ENCODE measurements at regions not wholly inside any gene's neighbourhood (a gene's known extent, or its start where the extent isn't known, plus 50 kb on each side); places are given as distances from the start of the nearest gene placed in this dataset.

GRCh38 chr6:140388192-140388802 is 1013.8 kb upstream of the CITED2 start:
- no peak for DNase-seq (ENCODE audit: low read depth, low spot score)
- Mint-ChIP-seq H3K27ac (ENCODE audit: unreplicated experiment) (no peak overlapping the region), H3K9me3 (peaks cover 19% of the 10 kb centered on the region), H3K4me3 (no peak overlapping the region), H3K4me1 (no peaks in the 10 kb centered on the region), H3K27me3 (ENCODE audit: low read depth) (no peaks in the 10 kb centered on the region), H3K36me3 (ENCODE audit: low read depth) (peaks cover 11% of the 10 kb centered on the region)
- TF ChIP-seq, protein P1, sequence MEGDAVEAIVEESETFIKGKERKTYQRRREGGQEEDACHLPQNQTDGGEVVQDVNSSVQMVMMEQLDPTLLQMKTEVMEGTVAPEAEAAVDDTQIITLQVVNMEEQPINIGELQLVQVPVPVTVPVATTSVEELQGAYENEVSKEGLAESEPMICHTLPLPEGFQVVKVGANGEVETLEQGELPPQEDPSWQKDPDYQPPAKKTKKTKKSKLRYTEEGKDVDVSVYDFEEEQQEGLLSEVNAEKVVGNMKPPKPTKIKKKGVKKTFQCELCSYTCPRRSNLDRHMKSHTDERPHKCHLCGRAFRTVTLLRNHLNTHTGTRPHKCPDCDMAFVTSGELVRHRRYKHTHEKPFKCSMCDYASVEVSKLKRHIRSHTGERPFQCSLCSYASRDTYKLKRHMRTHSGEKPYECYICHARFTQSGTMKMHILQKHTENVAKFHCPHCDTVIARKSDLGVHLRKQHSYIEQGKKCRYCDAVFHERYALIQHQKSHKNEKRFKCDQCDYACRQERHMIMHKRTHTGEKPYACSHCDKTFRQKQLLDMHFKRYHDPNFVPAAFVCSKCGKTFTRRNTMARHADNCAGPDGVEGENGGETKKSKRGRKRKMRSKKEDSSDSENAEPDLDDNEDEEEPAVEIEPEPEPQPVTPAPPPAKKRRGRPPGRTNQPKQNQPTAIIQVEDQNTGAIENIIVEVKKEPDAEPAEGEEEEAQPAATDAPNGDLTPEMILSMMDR (conservative IDR thresholded peaks at IDR 0.05): no peak

- Mint-ChIP-seq H3K36me3 (ENCODE audit: low read depth) (peaks cover 13% of the 10 kb centered on the region), H3K4me1 (no peaks in the 10 kb centered on the region), H3K9me3 (peaks cover 19% of the 10 kb centered on the region), H3K4me3 (no peak overlapping the region), H3K27ac (ENCODE audit: unreplicated experiment) (no peak overlapping the region), H3K27me3 (ENCODE audit: low read depth) (no peaks in the 10 kb centered on the region)
- no peak for DNase-seq (ENCODE audit: low read depth, low spot score)
- TF ChIP-seq, protein P1 (conservative IDR thresholded peaks at IDR 0.05): no peak
These were observed 1011.2 kb upstream of the CITED2 start for GRCh38 chr6:140385679-140386078.

- H3K27me3 Mint-ChIP-seq (ENCODE audit: low read depth): no peaks in the 10 kb centered on the region
- no peaks in the 10 kb centered on the region for H3K4me1 Mint-ChIP-seq
- no peak for DNase-seq (ENCODE audit: low read depth, low spot score)
- peaks cover 13% of the 10 kb centered on the region for H3K36me3 Mint-ChIP-seq (ENCODE audit: low read depth)
- H3K9me3 Mint-ChIP-seq: peaks cover 13% of the 10 kb centered on the region
- H3K4me3 Mint-ChIP-seq: no peak overlapping the region
- TF ChIP-seq, protein P1 (conservative IDR thresholded peaks at IDR 0.05): no peak
- H3K27ac Mint-ChIP-seq (ENCODE audit: unreplicated experiment): no peak overlapping the region
These were observed 1007.9 kb upstream of the CITED2 start for GRCh38 chr6:140382355-140382754.

- no peak for DNase-seq (ENCODE audit: low read depth, low spot score)
- Mint-ChIP-seq H3K27ac (ENCODE audit: unreplicated experiment) (no peak overlapping the region), H3K27me3 (ENCODE audit: low read depth) (no peaks in the 10 kb centered on the region), H3K36me3 (ENCODE audit: low read depth) (peaks cover 6% of the 10 kb centered on the region), H3K9me3 (peaks cover 6% of the 10 kb centered on the region), H3K4me1 (no peaks in the 10 kb centered on the region), H3K4me3 (no peak overlapping the region)
- TF ChIP-seq, protein P1 (conservative IDR thresholded peaks at IDR 0.05): no peak
These were observed 1006.2 kb upstream of the CITED2 start for GRCh38 chr6:140380427-140381218.

DNA sequence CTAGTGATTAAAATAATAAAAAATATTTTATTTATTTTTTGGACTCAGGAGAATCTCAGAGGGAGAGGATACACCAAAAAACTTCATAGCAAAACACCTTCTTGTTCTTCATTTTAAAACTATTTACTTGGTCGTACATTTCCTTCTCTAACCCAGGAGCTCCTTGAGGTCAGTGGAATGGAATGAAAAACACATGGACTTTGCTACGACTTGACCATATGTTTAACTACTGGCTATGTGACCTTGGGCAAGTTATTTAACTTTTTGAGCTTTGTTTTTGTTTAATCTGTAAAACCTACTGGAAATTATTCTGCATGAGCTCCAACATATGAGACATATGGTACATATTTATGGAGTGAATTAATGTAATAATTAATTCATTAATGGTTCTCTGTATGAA is 1005.5 kb upstream of the CITED2 start:
- Mint-ChIP-seq H3K36me3 (ENCODE audit: low read depth) (peaks cover 5% of the 10 kb centered on the region), H3K9me3 (peaks cover 5% of the 10 kb centered on the region), H3K4me1 (no peaks in the 10 kb centered on the region), H3K4me3 (no peak overlapping the region), H3K27ac (ENCODE audit: unreplicated experiment) (no peak overlapping the region), H3K27me3 (ENCODE audit: low read depth) (no peaks in the 10 kb centered on the region)
- TF ChIP-seq, protein P1 (conservative IDR thresholded peaks at IDR 0.05): no peak
- no peak for DNase-seq (ENCODE audit: low read depth, low spot score)

Measured in neural crest cell (in vitro differentiated cells).